ENCODE measurements at regions not wholly inside any gene's neighbourhood (a gene's known extent, or its start where the extent isn't known, plus 50 kb on each side); places are given as distances from the start of the nearest gene placed in this dataset.

DNA sequence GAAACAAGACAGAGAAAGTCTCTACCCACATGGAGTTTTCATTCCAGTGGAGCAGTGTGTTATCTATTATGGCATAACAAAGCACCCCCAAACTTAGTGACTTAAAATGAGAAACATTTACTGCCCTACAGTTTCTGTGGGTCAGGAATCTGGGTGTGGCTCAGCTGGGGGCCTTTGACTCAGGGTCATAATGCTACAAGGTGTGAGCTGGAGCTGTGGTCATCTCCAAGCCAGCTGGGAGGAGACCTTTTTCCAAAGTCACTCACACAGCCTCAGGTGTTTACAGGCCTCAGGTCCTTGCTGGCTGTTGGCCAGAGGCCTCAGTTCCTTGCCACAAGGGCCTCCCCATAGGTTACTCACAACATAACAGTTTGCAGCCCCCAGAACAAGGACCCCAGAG lies 169.2 kb downstream of the ETAA1 start (continued):
- TF ChIP-seq, protein P1, sequence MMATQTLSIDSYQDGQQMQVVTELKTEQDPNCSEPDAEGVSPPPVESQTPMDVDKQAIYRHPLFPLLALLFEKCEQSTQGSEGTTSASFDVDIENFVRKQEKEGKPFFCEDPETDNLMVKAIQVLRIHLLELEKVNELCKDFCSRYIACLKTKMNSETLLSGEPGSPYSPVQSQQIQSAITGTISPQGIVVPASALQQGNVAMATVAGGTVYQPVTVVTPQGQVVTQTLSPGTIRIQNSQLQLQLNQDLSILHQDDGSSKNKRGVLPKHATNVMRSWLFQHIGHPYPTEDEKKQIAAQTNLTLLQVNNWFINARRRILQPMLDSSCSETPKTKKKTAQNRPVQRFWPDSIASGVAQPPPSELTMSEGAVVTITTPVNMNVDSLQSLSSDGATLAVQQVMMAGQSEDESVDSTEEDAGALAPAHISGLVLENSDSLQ (IDR thresholded peaks at IDR 0.05) = no peak

DNA sequence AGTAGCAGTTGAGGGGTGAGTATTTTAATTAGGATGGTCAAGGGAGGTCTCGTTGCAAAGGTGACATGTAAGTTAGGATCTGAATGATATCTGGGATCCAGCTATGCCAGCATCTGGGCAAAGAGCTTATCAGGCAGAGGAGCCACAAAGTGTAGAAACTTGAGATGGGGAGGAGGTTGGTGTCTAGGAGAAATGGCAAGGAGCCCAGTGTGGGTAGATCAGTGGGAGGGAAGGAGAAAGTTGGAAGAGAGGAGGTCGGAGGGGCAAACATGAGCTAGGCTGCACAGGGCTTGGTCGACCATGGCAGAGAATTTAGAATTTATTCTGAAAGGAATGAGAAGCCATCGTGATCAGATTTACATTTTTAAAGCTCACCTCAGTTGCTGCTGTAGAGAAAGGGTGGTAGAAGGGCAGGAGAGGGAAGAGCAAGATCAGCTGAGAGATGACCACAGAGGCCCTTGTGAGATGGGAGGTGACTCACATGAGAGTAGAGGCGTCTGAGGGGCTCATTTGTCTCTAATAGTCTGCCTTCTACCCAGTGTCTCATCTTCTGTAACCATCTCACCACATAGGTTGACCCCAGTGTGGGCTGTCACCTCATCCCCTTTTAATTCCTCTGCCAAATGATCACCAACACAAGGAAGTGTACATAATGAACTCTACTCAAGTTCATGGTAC lies 170.0 kb downstream of the ETAA1 start:
- in situ Hi-C loops (cut with MboI) = no loop called here
- H3K27me3 ChIP-seq (replicated peaks in 1 of 2; ENCODE audit: control insufficient read depth in 2 of 2, insufficient read depth in 2 of 2, low read length in 1 of 2) = no peaks in the 10 kb centered on the region
- H3K27ac ChIP-seq (ENCODE audit: control insufficient read depth, insufficient read depth) = no peak overlapping the region
- H3K79me2 ChIP-seq (ENCODE audit: control insufficient read depth, insufficient read depth, low read length) = no peaks in the 10 kb centered on the region
- ChIA-PET RAD21 (ENCODE audit: unreplicated experiment) (no interaction called here), SMC1A (ENCODE audit: uncharacterized antibody, unreplicated experiment) (interaction anchor here (0.6 to 0.7 kb wide), 2 partner anchors 17 to 289 kb away, joined by 3 read pairs; no protein-coding TSS in a partner anchor), CTCF (no interaction called here), POLR2A (no interaction called here)
- H2AFZ ChIP-seq (ENCODE audit: control insufficient read depth, low read depth, low read length) = no peak overlapping the region
- DNase-seq (ENCODE audit: low read depth, low spot score) (no peak), ATAC-seq (no peak), FAIRE-seq (no peak)
- H3K4me1 ChIP-seq (ENCODE audit: control insufficient read depth, insufficient read depth, low read length) = no peaks in the 10 kb centered on the region
- H4K20me1 ChIP-seq (ENCODE audit: control insufficient read depth, insufficient read depth) = no peaks in the 10 kb centered on the region
- H3K4me3 ChIP-seq = no peak overlapping the region
- no TSS peak for BruUV-seq (replicated peaks)
- H3K9ac ChIP-seq (ENCODE audit: control insufficient read depth, insufficient read depth, low read length) = no peak overlapping the region
- H3K4me2 ChIP-seq (ENCODE audit: control insufficient read depth, insufficient read depth) = no peak overlapping the region
- no peaks in the 10 kb centered on the region for H3K36me3 ChIP-seq (ENCODE audit: control insufficient read depth in 2 of 2, insufficient read depth in 2 of 2, low read length in 1 of 2)
- TF ChIP-seq MYB (IDR thresholded peaks at IDR 0.05; ENCODE audit: borderline replicate concordance, low read depth, low read length) = no peak
- no peak for TF ChIP-seq BCL11A (IDR thresholded peaks at IDR 0.05; ENCODE audit: low read depth, low read length)
- TF ChIP-seq POLR2AphosphoS5 (IDR thresholded peaks at IDR 0.05; ENCODE audit: low read length) = no peak
- no peak for TF ChIP-seq LARP7 (IDR thresholded peaks at IDR 0.05)
- TF ChIP-seq BMI1 (IDR thresholded peaks at IDR 0.05; ENCODE audit: borderline replicate concordance) = no peak
- TF ChIP-seq ZNF217 (IDR thresholded peaks at IDR 0.05) = no peak
- 8% methylated on average over 5 of the region's 5 CpGs for WGBS (ENCODE audit: insufficient coverage, insufficient replicate concordance, low lambda C conversion rate, missing lambda C conversion rate)
- intact Hi-C loops (cut with micrococcal nuclease; ENCODE audit: unreplicated experiment) = no loop called here
- no peaks in the 10 kb centered on the region for H3K9me3 ChIP-seq (replicated peaks; ENCODE audit: control insufficient read depth, insufficient read depth, low read length)

Data from GM12878 (cell line).